ENCODE measurements at regions not wholly inside any gene's neighbourhood (a gene's known extent, or its start where the extent isn't known, plus 50 kb on each side); places are given as distances from the start of the nearest gene placed in this dataset.

GRCh38 chr20:63089051-63089907, 82.5 kb upstream of the BHLHE23 start:
- no peak overlapping the region for H3K4me3 ChIP-seq
- no peak overlapping the region for H3K27ac ChIP-seq
- H3K9me3 ChIP-seq (ENCODE audit: low read depth, low read length), result no peaks in the 10 kb centered on the region
- TF ChIP-seq EZH2 (IDR thresholded peaks at IDR 0.05) (no peak), FOXP2 (optimal IDR thresholded peaks at IDR 0.05; ENCODE audit: control extremely low read depth, extremely low read length, insufficient read depth) (no peak), POLR2AphosphoS5 (IDR thresholded peaks at IDR 0.05; ENCODE audit: borderline replicate concordance, low read depth, low read length) (no peak)
- DNase-seq (ENCODE audit: low read depth, low spot score), result no peak
- no peak overlapping the region for H3K9ac ChIP-seq (ENCODE audit: insufficient read length)
- no peaks in the 10 kb centered on the region for H3K36me3 ChIP-seq (ENCODE audit: insufficient read depth, low read length)

DNA sequence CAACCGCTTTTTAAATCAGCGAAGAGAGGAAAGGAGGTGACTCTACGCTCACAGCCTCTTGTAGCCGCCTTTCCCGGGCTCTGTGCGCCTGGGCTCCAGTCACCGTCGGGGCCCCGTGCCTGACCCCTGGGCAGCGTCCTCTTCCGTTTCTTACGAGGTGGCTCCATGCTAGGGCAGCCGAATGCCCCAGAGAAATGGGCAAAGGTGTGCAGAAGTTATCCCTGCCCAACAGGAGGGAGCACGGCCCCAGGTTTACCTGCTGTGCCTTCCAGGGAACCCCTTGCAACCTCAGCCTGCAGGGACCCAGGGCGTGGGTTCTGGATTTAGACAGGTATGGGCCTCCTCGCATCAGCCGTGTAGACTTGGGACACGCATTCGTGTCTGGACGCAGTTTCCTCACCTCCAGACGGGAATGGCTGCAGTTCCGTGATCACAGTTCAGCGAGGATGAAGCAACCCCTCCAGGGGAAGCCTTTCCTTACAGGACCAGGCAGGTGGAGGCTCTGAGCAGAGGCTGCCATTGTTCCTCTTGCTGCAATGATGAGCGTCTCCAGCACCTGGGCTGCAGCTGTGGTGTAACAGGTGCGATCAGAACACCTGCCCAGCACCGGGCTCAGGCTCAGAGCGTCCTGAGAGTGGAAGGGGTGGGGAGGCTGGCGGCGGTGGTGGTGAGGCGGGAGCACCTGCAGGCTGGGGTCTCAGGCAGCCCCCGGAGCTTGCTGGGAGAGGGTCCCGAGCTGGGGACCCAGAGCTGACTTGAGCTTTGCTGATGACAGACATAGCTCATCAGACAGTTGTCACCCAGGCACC, 81.3 kb upstream of the BHLHE23 start:
- TF ChIP-seq FOXP2 (optimal IDR thresholded peaks at IDR 0.05; ENCODE audit: control extremely low read depth, extremely low read length, insufficient read depth), result no peak
- peak; percentile 29 for TF ChIP-seq EZH2 (IDR thresholded peaks at IDR 0.05)
- Histone ChIP-seq H3K27ac (no peak overlapping the region), H3K4me3 (no peak overlapping the region), H3K36me3 (ENCODE audit: insufficient read depth, low read length) (no peaks in the 10 kb centered on the region), H3K9ac (ENCODE audit: insufficient read length) (no peak overlapping the region), H3K9me3 (ENCODE audit: low read depth, low read length) (no peaks in the 10 kb centered on the region)
- DNase-seq (ENCODE audit: low read depth, low spot score), result no peak

DNA sequence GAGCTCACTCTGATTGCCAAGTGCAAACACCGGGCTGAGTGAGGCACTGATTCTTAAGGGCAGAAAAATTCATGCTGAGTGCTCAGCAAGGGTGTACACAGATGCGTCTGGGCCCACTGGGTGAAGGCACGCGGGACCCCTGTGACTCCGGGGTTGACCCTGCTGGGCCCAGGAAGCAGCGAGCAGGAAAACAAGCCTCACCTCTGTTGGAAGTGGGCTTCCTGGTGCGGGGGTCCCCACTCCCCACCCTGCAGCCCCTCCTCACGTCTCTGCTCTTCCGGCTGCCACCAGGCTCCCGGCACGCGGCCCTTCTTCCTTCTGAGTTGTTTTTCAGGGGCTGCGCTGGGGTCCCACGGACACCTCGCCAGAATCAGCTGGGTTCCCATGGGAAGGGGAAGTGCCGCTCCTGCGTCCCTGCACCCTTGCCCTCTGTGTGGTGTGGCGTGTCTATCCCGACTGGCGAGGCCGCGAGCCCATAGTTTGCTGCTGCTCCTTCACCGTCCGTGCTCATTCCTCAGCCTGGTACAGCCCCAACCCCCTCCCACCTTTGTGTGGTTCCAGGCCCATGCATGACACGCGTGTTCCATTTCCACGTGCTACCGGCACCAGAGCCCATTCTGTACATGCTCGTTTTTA, 80.6 kb upstream of the BHLHE23 start:
- Histone ChIP-seq H3K9ac (ENCODE audit: insufficient read length) (no peak overlapping the region), H3K9me3 (ENCODE audit: low read depth, low read length) (no peaks in the 10 kb centered on the region), H3K4me3 (no peak overlapping the region), H3K36me3 (ENCODE audit: insufficient read depth, low read length) (no peaks in the 10 kb centered on the region), H3K27ac (no peak overlapping the region)
- DNase-seq (ENCODE audit: low read depth, low spot score), result no peak
- TF ChIP-seq POLR2AphosphoS5 (IDR thresholded peaks at IDR 0.05; ENCODE audit: borderline replicate concordance, low read depth, low read length) (no peak), EZH2 (IDR thresholded peaks at IDR 0.05) (no peak), FOXP2 (optimal IDR thresholded peaks at IDR 0.05; ENCODE audit: control extremely low read depth, extremely low read length, insufficient read depth) (no peak)

GRCh38 chr20:63086421-63087235, 79.9 kb upstream of the BHLHE23 start:
- no peak overlapping the region for H3K27ac ChIP-seq
- no peak overlapping the region for H3K4me3 ChIP-seq
- no peak overlapping the region for H3K9ac ChIP-seq (ENCODE audit: insufficient read length)
- no peak for DNase-seq (ENCODE audit: low read depth, low spot score)
- TF ChIP-seq POLR2AphosphoS5 (IDR thresholded peaks at IDR 0.05; ENCODE audit: borderline replicate concordance, low read depth, low read length) (no peak), EZH2 (IDR thresholded peaks at IDR 0.05) (no peak), FOXP2 (optimal IDR thresholded peaks at IDR 0.05; ENCODE audit: control extremely low read depth, extremely low read length, insufficient read depth) (no peak)
- H3K36me3 ChIP-seq (ENCODE audit: insufficient read depth, low read length), result no peaks in the 10 kb centered on the region
- no peaks in the 10 kb centered on the region for H3K9me3 ChIP-seq (ENCODE audit: low read depth, low read length)

DNA sequence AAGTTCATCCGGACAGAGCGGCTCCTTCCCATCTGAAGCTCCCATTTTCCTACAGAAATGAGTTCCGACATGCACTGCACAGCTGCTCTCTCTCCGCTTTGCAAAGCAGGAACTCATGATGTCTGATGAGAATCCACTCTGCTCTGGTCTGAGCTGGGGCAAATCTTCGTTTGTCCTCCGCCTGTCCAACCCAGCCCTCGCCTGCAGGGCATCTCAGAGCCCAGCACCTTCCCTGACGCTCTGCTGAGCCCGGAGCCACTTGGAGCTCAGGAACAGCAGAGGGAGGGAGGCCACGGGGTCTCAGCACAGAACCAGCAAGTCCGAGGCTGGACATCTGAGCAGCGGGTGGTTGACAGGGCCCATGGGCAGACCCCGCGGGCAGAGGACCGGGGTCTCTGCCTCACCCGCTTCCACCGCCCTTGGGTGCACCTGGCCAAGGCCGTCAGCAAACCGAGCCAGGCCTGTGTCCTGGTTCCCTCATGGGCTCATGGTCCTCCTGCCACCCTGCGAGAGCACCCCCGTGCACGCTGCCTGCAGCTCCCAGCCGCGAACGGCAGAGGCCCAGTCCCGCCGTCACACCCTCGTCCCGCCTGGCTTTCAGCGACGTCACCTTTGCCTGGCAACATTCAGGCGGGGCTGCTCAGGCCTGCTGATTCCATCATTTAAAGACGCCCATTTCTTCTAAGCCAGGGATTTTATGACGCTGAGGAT, 78.5 kb upstream of the BHLHE23 start:
- H3K27ac ChIP-seq, result no peak overlapping the region
- H3K36me3 ChIP-seq (ENCODE audit: insufficient read depth, low read length), result no peaks in the 10 kb centered on the region
- TF ChIP-seq EZH2 (IDR thresholded peaks at IDR 0.05), result no peak
- TF ChIP-seq FOXP2 (optimal IDR thresholded peaks at IDR 0.05; ENCODE audit: control extremely low read depth, extremely low read length, insufficient read depth), result no peak
- TF ChIP-seq POLR2AphosphoS5 (IDR thresholded peaks at IDR 0.05; ENCODE audit: borderline replicate concordance, low read depth, low read length), result no peak
- DNase-seq (ENCODE audit: low read depth, low spot score), result no peak
- H3K9ac ChIP-seq (ENCODE audit: insufficient read length), result no peak overlapping the region
- no peak overlapping the region for H3K4me3 ChIP-seq
- H3K9me3 ChIP-seq (ENCODE audit: low read depth, low read length), result no peaks in the 10 kb centered on the region

DNA sequence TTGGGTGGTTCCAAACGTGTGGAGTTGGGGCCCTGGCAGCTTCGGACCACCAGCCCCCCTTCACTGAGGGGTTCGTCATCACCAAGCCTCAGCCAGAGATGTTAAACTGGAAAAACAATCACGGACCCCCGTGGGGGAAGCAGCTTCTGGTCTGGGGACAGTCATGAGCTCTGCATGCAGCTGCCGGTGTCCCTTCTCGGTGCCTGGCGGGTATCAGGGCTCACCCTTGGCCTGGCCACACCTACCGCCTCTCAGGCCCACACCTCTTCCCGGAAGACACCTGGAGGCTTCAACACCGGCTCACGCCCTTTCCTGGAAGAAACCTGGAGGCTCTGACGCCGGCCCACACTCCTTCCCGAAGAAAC, 77.8 kb upstream of the BHLHE23 start:
- H3K4me3 ChIP-seq, result no peak overlapping the region
- no peaks in the 10 kb centered on the region for H3K36me3 ChIP-seq (ENCODE audit: insufficient read depth, low read length)
- H3K9ac ChIP-seq (ENCODE audit: insufficient read length), result no peak overlapping the region
- no peak overlapping the region for H3K27ac ChIP-seq
- H3K9me3 ChIP-seq (ENCODE audit: low read depth, low read length), result no peaks in the 10 kb centered on the region
- no peak for DNase-seq (ENCODE audit: low read depth, low spot score)
- TF ChIP-seq POLR2AphosphoS5 (IDR thresholded peaks at IDR 0.05; ENCODE audit: borderline replicate concordance, low read depth, low read length), result no peak
- no peak for TF ChIP-seq EZH2 (IDR thresholded peaks at IDR 0.05)
- TF ChIP-seq FOXP2 (optimal IDR thresholded peaks at IDR 0.05; ENCODE audit: control extremely low read depth, extremely low read length, insufficient read depth), result no peak

DNA sequence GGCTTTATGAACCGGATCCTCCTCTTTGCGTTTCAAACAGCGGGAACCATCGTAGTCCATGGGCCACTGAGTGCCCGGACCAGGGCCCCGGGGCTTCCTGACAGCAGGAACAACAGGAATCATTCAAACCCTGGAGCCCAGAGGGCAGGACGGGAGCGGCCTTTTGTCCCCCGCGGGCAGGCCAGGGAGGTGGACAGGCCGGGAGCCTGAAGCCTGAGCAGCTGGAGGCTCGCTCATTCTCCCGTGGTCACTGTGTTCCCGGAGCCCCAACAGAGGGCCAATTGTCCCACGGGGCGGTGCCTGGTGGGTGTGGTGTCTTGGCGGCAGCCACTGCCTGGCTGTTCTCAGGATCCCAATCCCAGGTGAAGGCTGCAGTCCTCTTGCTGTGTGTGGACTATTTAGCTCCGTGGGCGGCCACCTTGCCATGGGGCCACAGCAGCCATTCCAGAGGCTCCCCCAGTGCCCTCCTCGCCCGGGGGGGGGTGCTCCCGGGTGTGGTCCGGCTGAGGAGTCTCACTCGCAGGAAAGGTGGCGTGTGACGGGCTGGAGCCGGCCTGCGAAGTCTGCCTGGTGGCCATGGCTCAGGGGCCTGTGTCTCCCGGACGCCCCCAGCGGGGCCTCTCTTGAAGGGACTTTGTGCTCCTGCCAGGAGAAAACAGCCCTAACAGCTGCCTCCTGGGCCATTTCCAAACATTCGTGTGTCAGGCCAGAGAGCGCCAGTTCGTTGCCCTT, 77.2 kb upstream of the BHLHE23 start:
- no peak overlapping the region for H3K9ac ChIP-seq (ENCODE audit: insufficient read length)
- H3K9me3 ChIP-seq (ENCODE audit: low read depth, low read length), result no peaks in the 10 kb centered on the region
- no peak for DNase-seq (ENCODE audit: low read depth, low spot score)
- no peak overlapping the region for H3K27ac ChIP-seq
- no peak overlapping the region for H3K4me3 ChIP-seq
- H3K36me3 ChIP-seq (ENCODE audit: insufficient read depth, low read length), result no peaks in the 10 kb centered on the region
- TF ChIP-seq POLR2AphosphoS5 (IDR thresholded peaks at IDR 0.05; ENCODE audit: borderline replicate concordance, low read depth, low read length) (no peak), EZH2 (IDR thresholded peaks at IDR 0.05) (no peak), FOXP2 (optimal IDR thresholded peaks at IDR 0.05; ENCODE audit: control extremely low read depth, extremely low read length, insufficient read depth) (no peak)

Data from SK-N-MC (cell line).